Fibroblast of skin of back (primary cell): ENCODE measurements at regions not wholly inside any gene's neighbourhood (a gene's known extent, or its start where the extent isn't known, plus 50 kb on each side); places are given as distances from the start of the nearest gene placed in this dataset.

Experiments
- DNase-seq: peaks from one replicate; pipeline ENCODE4 v3.0.0-alpha.2; 2013

DNA sequence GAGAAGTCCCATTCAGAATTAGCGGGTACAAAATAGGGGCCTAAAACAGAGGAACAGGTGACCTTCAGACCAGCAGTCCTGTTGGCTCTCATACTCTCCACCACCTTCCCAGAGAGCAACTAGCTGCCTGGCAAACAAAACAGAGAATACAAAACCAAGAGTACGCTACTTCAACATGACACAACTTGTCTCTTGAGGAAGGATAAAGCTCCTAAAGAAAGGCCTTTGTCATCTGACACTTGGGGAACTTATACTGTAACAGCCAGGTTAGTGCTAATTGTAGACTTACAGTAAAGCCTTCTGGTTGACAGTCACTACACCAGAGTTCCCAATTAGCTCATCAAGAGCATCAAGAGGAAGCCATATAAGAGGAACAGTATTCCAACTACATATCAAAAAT is 282.1 kb upstream of the NT5C1B start:
- DNase-seq: no peak

DNA sequence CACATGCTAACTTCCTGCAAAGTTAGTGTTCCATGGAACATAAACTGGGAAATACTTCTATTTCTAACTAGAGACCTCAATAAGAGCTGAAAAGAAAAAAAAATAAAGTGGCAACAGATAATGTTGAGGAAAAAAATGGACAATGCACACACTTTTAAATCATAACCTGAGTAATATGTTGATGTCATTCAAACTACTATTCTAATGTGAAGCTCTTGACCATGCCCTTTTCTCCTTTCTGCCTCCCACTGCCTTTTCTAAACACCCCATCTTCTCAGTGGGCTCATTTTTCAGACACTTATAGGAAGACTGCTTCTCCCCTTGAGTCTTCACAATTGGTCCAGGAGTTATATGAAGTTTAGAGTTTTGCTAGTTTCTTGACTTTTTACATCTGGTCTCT is 280.9 kb upstream of the NT5C1B start:
- no peak for DNase-seq

DNA sequence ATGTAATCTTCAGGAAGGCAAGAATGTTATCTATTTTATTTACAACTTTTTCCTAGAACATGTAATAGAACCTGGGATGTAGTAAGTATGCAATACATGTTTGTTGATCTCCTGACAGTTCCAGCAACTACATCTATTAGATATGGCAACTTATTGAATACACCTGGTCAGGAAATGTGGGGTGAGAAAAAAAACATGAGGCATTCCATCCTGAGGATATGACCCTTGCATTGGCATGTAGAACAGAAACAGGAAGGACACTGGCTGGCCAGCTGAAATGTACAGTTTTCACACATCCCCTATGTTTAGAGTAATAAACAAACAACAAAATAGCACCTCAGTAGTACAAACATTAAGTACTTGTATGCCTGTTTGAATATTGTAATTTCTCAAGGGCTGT is 272.6 kb upstream of the NT5C1B start:
- no peak for DNase-seq

- DNase-seq: no peak
These were observed 270.8 kb upstream of the NT5C1B start for GRCh38 chr2:18860179-18860578.

- peak; percentile 58 for DNase-seq
These were observed 267.4 kb upstream of the NT5C1B start for GRCh38 chr2:18856765-18857164.

GRCh38 chr2:18855027-18855426 is 265.7 kb upstream of the NT5C1B start:
- no peak for DNase-seq

DNA sequence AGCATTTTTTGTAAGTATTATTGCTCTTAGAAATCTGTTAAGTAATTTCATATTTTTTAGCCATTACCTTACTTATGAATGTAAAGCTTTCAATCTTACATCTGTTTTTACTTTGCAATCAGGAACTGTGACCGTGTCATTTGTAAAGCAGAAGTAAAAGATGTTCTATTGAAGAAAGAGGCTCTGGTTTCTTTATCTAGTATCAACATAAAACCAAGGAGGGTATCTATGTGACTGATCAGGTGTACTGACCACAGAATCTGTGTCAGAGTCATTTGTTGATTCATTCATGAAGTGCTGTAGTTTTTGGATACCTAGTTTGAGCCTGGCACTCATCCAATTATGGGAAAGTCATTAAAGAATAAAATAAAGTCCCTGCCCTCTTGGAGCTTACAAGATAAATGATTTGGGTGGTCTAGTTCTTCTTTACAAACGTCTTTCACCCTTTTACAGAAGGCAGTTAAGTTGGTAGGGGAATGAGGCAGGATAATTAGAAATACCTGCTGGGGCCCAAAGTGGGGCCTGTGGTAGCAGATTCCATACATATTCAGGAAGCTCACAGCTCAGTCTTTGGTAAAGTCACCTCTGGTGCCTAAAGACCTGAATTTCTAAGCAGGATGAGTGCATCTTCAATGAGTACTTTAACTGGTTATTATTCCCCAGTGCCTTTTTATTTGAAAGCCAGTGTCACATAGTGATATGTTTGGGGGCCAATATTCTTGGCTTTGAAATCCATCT is 260.6 kb upstream of the NT5C1B start:
- no peak for DNase-seq

GRCh38 chr2:18848646-18849045 is 259.3 kb upstream of the NT5C1B start:
- DNase-seq: no peak

DNA sequence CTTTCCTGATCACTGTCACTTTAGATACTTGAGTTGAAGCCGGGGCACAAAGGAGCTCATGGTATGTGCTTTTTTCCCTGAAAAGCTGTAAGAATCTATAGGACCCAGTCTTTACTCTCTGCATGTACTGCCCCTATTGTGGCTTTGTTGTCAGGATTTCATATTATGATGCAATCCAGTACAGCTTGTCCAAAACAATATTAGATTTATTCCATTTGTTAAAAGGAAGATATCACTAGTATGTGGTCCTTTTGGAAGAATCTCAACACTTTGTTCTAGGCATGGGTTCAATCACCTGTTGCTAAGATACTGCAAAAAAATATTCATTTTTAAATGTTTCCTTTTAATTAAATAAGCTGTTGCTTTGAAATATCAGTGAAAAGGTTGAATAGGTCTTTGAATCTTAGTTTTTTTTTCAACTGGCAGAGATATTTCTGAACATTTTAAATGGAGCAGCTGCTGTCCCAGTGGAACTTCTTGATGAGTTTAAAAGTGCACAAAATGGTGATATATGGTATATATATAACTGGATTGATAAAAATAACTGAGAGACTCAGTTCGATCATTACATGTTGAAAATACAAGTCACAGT is 256.6 kb upstream of the NT5C1B start:
- no peak for DNase-seq

- no peak for DNase-seq
These were observed 253.5 kb upstream of the NT5C1B start for GRCh38 chr2:18842836-18843235.

- no peak for DNase-seq
These were observed 252.1 kb upstream of the NT5C1B start for GRCh38 chr2:18841248-18842150.

GRCh38 chr2:18837240-18837639 is 247.9 kb upstream of the NT5C1B start:
- DNase-seq: no peak

- DNase-seq: no peak
These were observed 247.1 kb upstream of the NT5C1B start for GRCh38 chr2:18836436-18836835.

DNA sequence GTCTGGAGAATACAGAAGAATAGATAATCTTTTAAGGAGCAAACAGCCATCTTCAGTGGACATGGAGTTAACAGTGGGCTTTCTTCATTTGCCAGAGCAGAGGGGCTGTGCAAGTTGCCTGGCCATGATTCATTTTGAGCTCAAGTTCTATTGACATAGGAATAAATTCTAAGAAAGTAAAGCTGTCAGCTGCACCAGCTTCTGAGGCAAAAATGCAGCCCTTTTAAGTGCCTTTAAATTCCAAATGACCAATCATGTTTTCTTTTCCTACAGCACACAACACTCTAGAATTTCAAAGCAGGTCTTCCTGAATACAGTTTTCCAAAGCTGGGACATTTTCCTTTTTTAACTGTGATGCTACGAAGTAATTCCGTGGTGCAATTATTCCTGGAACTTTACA is 246.4 kb upstream of the NT5C1B start:
- no peak for DNase-seq

DNA sequence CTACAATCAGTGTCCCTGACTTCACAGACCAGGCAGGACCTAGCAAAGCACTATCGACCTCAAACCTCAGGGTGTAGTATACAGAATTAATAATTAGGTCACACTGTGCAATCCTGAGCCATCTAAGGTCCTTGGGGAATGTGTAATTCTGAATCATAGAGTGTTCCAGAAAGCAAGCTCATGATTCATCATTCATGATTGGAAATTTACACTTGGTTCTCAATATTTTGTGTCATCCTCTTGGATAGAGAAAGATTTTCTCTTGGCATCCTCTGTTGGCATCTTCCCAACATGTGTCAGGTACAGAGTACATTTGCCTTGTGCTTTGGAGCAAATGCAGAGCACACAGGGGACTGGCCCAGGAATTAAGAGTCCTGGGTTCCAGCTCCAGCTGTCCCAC is 245.0 kb upstream of the NT5C1B start:
- DNase-seq: peak; percentile 86

- DNase-seq: no peak
These were observed 244.6 kb upstream of the NT5C1B start for GRCh38 chr2:18833941-18834340.

DNA sequence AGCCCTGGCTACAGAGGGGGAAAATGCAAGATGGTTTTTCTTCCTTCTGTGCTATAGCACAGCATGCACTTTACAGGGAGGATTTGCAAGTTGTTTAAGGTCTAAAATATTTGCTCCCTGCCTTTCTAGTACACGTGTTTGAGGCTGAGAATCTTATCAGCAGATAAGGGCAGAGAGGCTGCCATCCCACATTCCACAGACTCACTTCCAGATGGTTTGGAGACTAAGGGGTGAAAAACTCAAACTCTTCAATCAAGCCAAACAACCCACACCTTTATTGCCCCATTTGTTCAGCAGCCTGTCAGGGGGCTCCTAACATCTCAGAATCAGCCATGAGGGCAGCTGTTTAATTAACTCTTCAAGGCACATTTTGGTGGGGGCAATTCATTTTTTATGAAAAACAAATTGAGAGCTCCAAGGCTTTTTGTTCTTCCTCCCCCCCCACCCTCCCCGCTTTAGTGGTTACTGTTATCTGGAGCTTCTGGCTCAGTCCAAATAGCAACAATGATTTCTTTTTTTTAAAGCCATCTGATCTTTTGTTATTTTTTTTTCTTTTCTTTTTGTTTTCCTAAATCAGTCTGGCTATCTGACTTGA is 242.6 kb upstream of the NT5C1B start:
- no peak for DNase-seq

GRCh38 chr2:18830962-18831361 is 241.6 kb upstream of the NT5C1B start:
- no peak for DNase-seq

DNA sequence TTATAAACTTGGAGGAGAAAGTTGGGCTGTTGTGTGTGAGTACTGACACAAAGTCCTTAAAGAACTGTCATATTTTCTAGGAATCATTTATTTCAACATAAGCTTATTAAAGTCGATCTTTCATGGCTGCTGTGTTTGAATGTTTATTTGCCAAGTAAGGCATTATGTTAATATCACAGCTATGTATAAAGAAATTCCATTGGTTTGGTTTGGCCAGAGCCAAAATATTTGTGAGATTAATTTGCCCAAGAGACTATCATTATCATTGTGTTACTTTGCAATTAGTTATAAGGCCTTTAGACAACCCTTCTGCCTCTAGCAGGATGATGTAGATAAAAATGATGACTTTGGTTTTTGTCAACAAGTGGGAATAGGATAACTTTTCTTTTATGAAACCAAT is 240.6 kb upstream of the NT5C1B start:
- peak; percentile 51 for DNase-seq

- DNase-seq: peak; percentile 77
These were observed 240.0 kb upstream of the NT5C1B start for GRCh38 chr2:18829251-18829902.

DNA sequence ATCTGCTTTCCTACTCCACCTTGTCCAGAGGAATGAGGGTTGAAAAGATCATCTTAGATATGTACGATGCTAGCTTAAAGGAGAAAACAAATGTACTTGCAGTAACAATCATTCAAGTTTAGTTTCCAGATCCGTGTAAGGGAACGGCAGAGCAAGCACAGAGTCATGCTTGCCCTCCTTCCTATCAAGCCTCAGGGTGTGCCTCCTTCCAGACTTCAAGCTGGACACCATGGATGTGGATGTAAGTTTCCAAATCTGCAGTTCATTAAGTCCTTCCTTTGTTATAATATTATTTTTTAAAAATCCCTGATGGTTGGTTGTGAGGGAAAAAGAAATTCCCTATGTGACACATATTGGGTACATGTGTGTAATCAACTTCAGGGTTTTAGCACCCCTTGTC is 238.9 kb upstream of the NT5C1B start:
- no peak for DNase-seq

- no peak for DNase-seq
These were observed 236.5 kb upstream of the NT5C1B start for GRCh38 chr2:18825838-18826237.

DNA sequence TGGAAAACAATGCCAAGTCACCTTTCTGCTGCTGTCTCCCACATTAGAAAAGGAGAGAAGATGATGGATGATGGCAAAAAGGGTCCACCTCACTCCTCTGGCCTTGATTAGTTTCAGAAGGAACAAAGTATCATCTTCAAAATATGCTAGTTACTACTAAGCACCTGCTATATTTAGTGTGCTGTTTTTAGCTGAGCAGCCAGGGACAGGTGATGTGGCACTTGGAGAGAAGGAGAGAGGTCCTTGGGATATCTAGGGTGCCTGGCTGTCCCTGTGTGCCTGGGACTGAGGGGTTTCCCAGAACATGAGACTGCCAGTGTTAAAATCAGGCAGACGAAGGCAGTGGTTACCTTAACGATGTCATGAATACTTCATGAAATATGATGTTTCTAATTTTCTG is 235.5 kb upstream of the NT5C1B start:
- no peak for DNase-seq
